SJCRH30 (cell line): ENCODE measurements at regions not wholly inside any gene's neighbourhood (a gene's known extent, or its start where the extent isn't known, plus 50 kb on each side); places are given as distances from the start of the nearest gene placed in this dataset.

Experiments
- DNase-seq, 2 experiments: peaks; one replicate each; pipeline ENCODE4 v3.0.0-alpha.2; 2015 to 2020
- H3K27ac ChIP-seq: fragments of 250-450 bp; sonication (Bioruptor Pico); 2 replicates; pipeline ENCODE4 v1.5.1; 2020; ENCODE audit warnings: mild to moderate bottlenecking, moderate library complexity
- H3K27me3 ChIP-seq: fragments of 250-450 bp; sonication (Bioruptor Pico); 2 replicates; pipeline ENCODE4 v1.5.1; 2020; ENCODE audit warnings: mild to moderate bottlenecking, moderate library complexity
- H3K36me3 ChIP-seq: fragments of 250-450 bp; sonication (Bioruptor Pico); 2 replicates; pipeline ENCODE4 v1.5.1; 2020; ENCODE audit warnings: mild to moderate bottlenecking, moderate library complexity
- H3K4me1 ChIP-seq: fragments of 250-450 bp; sonication (Bioruptor Pico); 2 replicates; pipeline ENCODE4 v1.5.1; 2020; ENCODE audit warnings: mild to moderate bottlenecking, moderate library complexity
- H3K4me3 ChIP-seq: fragments of 250-450 bp; sonication (Bioruptor Pico); 2 replicates; pipeline ENCODE4 v1.5.1; 2020; ENCODE audit warnings: mild to moderate bottlenecking, moderate library complexity
- H3K9me3 ChIP-seq: fragments of 250-450 bp; sonication (Bioruptor Pico); replicated peaks from 2 replicates; pipeline ENCODE4 v1.5.1; 2020; ENCODE audit warnings: mild to moderate bottlenecking, moderate library complexity

DNA sequence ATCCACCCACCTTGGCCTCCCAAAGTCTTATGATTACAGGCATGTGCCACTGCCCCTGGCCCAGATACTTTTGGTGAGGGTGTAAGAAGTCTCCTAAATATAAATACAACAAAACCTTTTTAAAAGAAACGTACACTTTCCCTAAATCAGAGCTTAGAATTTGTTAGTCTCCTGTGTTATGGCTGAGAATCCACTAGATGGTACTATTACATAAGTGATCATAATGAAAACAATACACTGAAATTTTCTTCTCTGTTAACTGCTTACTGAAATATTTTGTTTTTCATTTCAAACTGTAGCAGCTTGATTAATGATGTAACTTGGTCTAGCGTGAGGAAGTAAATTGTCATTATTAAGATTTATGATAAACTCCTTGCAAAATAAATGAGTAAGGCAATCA, 74.8 kb upstream of the FAM98A start:
- Histone ChIP-seq H3K4me1 (no peaks in the 10 kb centered on the region), H3K27me3 (no peaks in the 10 kb centered on the region), H3K9me3 (no peaks in the 10 kb centered on the region), H3K4me3 (no peak overlapping the region), H3K36me3 (no peaks in the 10 kb centered on the region), H3K27ac (no peak overlapping the region)
- peak in 1 of 2 experiments; percentile 33 for DNase-seq

GRCh38 chr2:33672896-33673295, 73.8 kb upstream of the FAM98A start:
- H3K9me3 ChIP-seq: no peaks in the 10 kb centered on the region
- DNase-seq: no peak
- no peaks in the 10 kb centered on the region for H3K4me1 ChIP-seq
- no peak overlapping the region for H3K4me3 ChIP-seq
- H3K27me3 ChIP-seq: no peaks in the 10 kb centered on the region
- no peak overlapping the region for H3K27ac ChIP-seq
- no peaks in the 10 kb centered on the region for H3K36me3 ChIP-seq

DNA sequence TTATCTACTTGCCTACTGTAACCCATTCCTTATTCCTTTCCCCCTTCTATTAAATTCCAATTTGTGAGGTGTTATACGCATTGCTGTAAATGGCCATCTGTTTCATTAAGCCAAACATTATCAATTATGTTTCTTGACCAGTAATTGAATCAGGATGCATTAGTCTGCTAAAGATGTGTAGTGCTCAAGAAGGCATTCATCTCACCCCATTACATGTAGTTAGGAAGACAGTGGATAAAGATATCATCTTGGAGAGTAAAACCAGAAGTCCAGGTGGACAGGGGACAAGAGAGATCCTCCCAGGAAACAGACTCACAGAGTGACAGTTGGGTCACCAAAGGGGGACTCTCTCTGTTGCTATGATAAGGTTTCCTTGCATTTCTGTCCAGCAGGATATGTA, 73.3 kb upstream of the FAM98A start:
- H3K36me3 ChIP-seq: no peaks in the 10 kb centered on the region

DNA sequence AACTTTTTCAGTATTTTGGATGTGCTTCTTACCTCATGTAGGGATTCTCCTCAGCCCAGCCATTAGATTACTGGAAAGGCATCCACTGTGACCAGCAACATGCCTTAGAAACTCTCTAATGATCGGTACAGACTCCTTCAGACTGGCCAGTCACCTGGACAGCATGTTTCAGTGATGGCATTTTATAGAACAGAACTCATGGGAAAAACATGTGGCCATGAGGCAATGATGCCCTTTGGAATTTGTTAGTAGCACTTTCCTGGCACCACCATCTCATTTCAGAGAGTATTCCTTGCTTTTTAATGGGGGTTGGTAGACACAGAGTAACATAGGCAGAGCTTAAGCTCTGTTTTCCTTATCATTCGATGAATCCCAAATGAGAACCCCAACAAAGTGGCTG, 72.1 kb upstream of the FAM98A start:
- no peaks in the 10 kb centered on the region; the same call in 1 of the 2 replicates for H3K9me3 ChIP-seq
- H3K36me3 ChIP-seq: no peaks in the 10 kb centered on the region
- no peaks in the 10 kb centered on the region for H3K27me3 ChIP-seq
- H3K27ac ChIP-seq: no peak overlapping the region
- DNase-seq: no peak
- H3K4me1 ChIP-seq: no peaks in the 10 kb centered on the region
- H3K4me3 ChIP-seq: no peak overlapping the region

More for the DNA sequence above, 73.3 kb upstream of the FAM98A start:
- Histone ChIP-seq H3K27me3 (no peaks in the 10 kb centered on the region), H3K27ac (no peak overlapping the region), H3K4me3 (no peak overlapping the region), H3K9me3 (no peaks in the 10 kb centered on the region), H3K4me1 (no peaks in the 10 kb centered on the region)
- DNase-seq: no peak

- Histone ChIP-seq H3K4me3 (no peak overlapping the region), H3K9me3 (no peaks in the 10 kb centered on the region; the same call in 1 of the 2 replicates), H3K4me1 (no peaks in the 10 kb centered on the region), H3K36me3 (no peaks in the 10 kb centered on the region), H3K27me3 (no peaks in the 10 kb centered on the region), H3K27ac (no peak overlapping the region)
- peak in 1 of 2 experiments; percentile 22 for DNase-seq
Observed at GRCh38 chr2:33670392-33670937, 71.4 kb upstream of the FAM98A start.

DNA sequence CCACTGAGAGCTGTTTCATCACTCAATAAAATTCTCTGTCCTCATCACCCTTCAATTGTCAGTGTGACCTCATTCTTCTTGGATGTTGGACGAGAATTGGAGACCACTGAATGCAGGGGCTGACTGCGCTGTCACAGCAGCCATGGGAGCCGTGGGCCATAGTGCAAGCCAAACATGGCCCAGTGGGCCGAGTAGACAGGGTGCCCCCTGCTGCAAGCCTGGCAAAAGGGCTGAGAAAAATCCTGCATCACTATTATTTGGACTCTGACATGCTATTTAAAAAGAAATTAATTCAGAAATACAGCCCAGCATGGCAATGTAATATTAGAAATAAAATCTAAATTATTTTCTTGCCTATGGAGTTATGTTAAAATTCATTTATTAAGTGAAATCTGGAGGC, 67.8 kb upstream of the FAM98A start:
- H3K4me1 ChIP-seq: no peaks in the 10 kb centered on the region
- no peak for DNase-seq

DNA sequence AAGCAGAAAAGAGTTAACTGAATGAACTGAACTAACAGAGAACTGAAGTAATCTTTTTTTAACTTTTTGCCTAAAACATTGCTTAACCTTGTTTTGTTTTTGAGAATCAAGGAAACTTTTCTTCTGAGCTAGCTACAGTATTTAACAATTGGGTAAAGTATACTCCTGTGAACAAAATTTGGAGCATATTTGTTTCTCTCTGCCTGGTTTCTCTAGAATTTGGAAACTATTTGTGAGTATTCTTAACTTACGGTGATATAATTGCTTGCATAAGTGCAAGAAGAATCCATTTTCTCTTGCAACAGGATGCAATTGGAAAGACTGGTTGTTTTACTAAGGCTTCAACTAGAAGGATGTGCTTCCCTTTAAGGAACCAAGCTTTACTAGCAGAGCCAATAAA, 65.9 kb upstream of the FAM98A start:
- Histone ChIP-seq H3K36me3 (no peaks in the 10 kb centered on the region), H3K27me3 (no peaks in the 10 kb centered on the region), H3K4me1 (no peaks in the 10 kb centered on the region), H3K9me3 (peaks cover 7% of the 10 kb centered on the region), H3K27ac (no peak overlapping the region), H3K4me3 (no peak overlapping the region)
- no peak for DNase-seq

More for the DNA sequence above, 67.8 kb upstream of the FAM98A start:
- Histone ChIP-seq H3K9me3 (peaks cover 7% of the 10 kb centered on the region), H3K27ac (no peak overlapping the region), H3K4me3 (no peak overlapping the region), H3K27me3 (no peaks in the 10 kb centered on the region), H3K36me3 (no peaks in the 10 kb centered on the region)

DNA sequence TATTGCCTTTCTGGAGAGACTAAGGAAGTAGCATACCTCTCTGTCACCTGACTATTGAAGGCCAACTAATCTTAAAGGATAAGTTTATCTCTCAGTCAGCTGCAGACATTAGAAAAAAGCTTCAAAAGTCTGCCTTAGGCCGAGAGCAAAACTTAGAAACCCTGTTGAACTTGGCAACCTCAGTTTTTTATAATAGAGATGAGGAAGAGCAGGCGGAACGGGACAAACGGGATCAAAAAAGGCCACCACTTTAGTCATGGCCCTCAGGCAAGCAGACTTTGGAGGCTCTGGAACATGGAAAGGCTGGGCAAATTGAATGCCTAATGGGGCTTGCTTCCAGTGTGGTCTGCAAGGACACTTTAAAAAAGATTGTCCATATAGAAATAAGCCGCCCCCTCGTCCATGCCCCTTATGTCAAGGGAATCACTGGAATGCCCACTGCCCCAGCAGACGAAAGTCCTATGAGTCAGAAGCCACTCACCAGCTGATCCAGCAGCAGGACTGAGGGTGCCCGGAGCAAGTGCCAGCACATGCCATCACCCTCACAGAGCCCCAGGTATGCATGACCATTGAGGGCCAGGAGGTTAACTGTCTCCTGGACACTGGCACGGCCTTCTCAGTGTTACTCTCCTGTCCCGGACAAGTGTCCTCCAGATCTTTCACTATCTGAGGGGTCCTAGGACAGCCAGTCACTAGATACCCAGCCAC, 61.5 kb upstream of the FAM98A start:
- Histone ChIP-seq H3K4me1 (no peaks in the 10 kb centered on the region), H3K27ac (no peak overlapping the region), H3K4me3 (no peak overlapping the region), H3K27me3 (no peaks in the 10 kb centered on the region), H3K9me3 (peaks cover 7% of the 10 kb centered on the region), H3K36me3 (no peaks in the 10 kb centered on the region)
- no peak for DNase-seq

GRCh38 chr2:33655626-33656320, 56.7 kb upstream of the FAM98A start:
- Histone ChIP-seq H3K4me3 (no peak overlapping the region), H3K27me3 (no peaks in the 10 kb centered on the region), H3K36me3 (no peaks in the 10 kb centered on the region), H3K27ac (no peak overlapping the region), H3K4me1 (no peaks in the 10 kb centered on the region), H3K9me3 (no peaks in the 10 kb centered on the region)
- DNase-seq: no peak

DNA sequence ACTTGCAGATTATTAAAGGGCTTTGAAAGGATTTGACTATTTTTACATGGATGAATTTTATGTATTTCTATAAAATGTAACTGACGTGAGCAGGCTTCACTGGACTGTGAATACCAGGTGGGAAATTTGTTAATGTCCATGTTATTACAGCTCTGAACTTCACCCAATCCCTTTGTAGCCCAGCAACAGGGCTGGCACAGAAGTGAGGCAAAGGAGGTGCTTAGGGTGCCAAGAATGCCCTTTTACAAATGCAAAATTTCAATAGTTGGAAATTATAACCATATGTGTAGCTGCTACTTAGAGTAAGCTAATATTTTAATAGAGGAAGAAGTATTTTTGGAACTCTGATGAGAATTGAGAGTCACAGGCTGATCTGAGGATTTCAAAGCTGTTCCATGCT, 53.7 kb upstream of the FAM98A start:
- no peaks in the 10 kb centered on the region for H3K36me3 ChIP-seq
- DNase-seq: no peak
- no peak overlapping the region for H3K4me3 ChIP-seq
- no peaks in the 10 kb centered on the region for H3K27me3 ChIP-seq
- H3K9me3 ChIP-seq: no peaks in the 10 kb centered on the region
- H3K4me1 ChIP-seq: peaks cover 5% of the 10 kb centered on the region; the same call in 1 of the 2 replicates
- H3K27ac ChIP-seq: no peak overlapping the region

GRCh38 chr2:33650171-33650570, 51.1 kb upstream of the FAM98A start:
- Histone ChIP-seq H3K4me3 (no peak overlapping the region), H3K27me3 (no peaks in the 10 kb centered on the region), H3K9me3 (no peaks in the 10 kb centered on the region), H3K36me3 (no peaks in the 10 kb centered on the region), H3K27ac (no peak overlapping the region), H3K4me1 (peaks cover 5% of the 10 kb centered on the region; the same call in 1 of the 2 replicates)
- DNase-seq: no peak
